HepG2 (cell line): ENCODE measurements at regions not wholly inside any gene's neighbourhood (a gene's known extent, or its start where the extent isn't known, plus 50 kb on each side); places are given as distances from the start of the nearest gene placed in this dataset.

Experiments used
- ATAC-seq: fragments of 200-7000 bp; cut with Tn5 transposase; 3 replicates; pipeline ENCODE4 v1.9.1; 2020; ENCODE audit warnings: mild to moderate bottlenecking, moderate library complexity
- BruUV-seq: library from RNA; stranded (reverse); fragments of 400-500 nt; replicated peaks from 2 replicates; lab custom pipeline; 2021; lab: Mats Ljungman, UMichigan
- CTCF ChIA-PET: fragments of 300-600 bp; formaldehyde crosslinking; extraction: SDS; loops from one replicate; lab custom pipeline; 2021; ENCODE audit warnings: low total read pairs, inconsistent platforms, low intra/inter-chr PET ratio; lab: Yijun Ruan, JAX
- POLR2A ChIA-PET: fragments of 350-600 bp; sonication (Branson Sonifier 250); formaldehyde crosslinking; loops from one replicate; lab custom pipeline; 2020; ENCODE audit warnings: antibody characterized with exemption, inconsistent platforms; lab: Yijun Ruan, JAX
- DNase-seq: peaks from one replicate; pipeline ENCODE4 v3.0.0-alpha.2; 2015; ENCODE audit warnings: low spot score
- FAIRE-seq: peaks from 3 replicates; lab custom pipeline; 2011; peaks lifted over from hg19 to GRCh38; lab: Jason Lieb, UNC
- H2AFZ ChIP-seq: one replicate; pipeline ENCODE4 v1.6.1; 2011; ENCODE audit warnings: low read length, inconsistent platforms
- H3K27ac ChIP-seq: fragments of 300-600 bp; 3 replicates; pipeline ENCODE4 v1.8.0; 2011; ENCODE audit warnings: mixed run types, mild to moderate bottlenecking, mixed read lengths, low read length, inconsistent platforms; ENCODE audit not compliant: insufficient read depth; ENCODE audit errors: extremely low read length
- H3K27me3 ChIP-seq, 2 experiments: fragments of 200-600 bp in 1 of 2; 2 replicates in 1 of 2; 3 replicates in 1 of 2; pipeline versions ENCODE4 v1.6.0 to v1.8.0; 2011; ENCODE audit warnings: low read length in 2 of 2, mild to moderate bottlenecking in 2 of 2, moderate library complexity in 2 of 2, inconsistent platforms in 1 of 2; ENCODE audit not compliant: insufficient read depth in 2 of 2, control insufficient read depth in 1 of 2
- H3K36me3 ChIP-seq, 2 experiments: fragments of 200-600 bp in 1 of 2; replicated peaks in 1 of 2; 2 replicates in 1 of 2; 3 replicates in 1 of 2; pipeline versions ENCODE4 v1.5.1 to v1.8.0; 2011; ENCODE audit warnings: low read length in 2 of 2, inconsistent platforms in 1 of 2; ENCODE audit not compliant: insufficient read depth in 2 of 2, control insufficient read depth in 1 of 2
- H3K4me1 ChIP-seq: 2 replicates; pipeline ENCODE4 v1.5.1; 2012; ENCODE audit warnings: low read length, inconsistent platforms; ENCODE audit not compliant: insufficient read depth
- H3K4me2 ChIP-seq: 2 replicates; pipeline ENCODE4 v1.6.0; 2011; ENCODE audit warnings: low read depth, low read length, inconsistent platforms
- H3K4me3 ChIP-seq, 3 experiments: fragments of 200-600 bp in 1 of 3; sonication (generic), shearing (Covaris generic) in 1 of 3; replicated peaks in 1 of 3; 2 replicates each; pipeline ENCODE4 v1.5.1; 2011 to 2016; ENCODE audit warnings: low read length in 3 of 3, inconsistent platforms in 2 of 3, low read depth in 2 of 3, mild to moderate bottlenecking in 2 of 3, control low read depth in 1 of 3, mixed read lengths in 1 of 3; ENCODE audit not compliant: insufficient read depth in 1 of 3
- H3K79me2 ChIP-seq: one replicate; pipeline ENCODE4 v1.6.1; 2011; ENCODE audit warnings: low read length, inconsistent platforms; ENCODE audit not compliant: insufficient read depth
- H3K9ac ChIP-seq: 2 replicates; pipeline ENCODE4 v1.6.0; 2011; ENCODE audit warnings: mild to moderate bottlenecking, low read depth, low read length, inconsistent platforms; ENCODE audit not compliant: insufficient read depth
- H3K9me3 ChIP-seq: 2 replicates; pipeline ENCODE4 v1.5.1; 2012; ENCODE audit warnings: mild to moderate bottlenecking, low read length
- H4K20me1 ChIP-seq: 2 replicates; pipeline ENCODE4 v1.6.0; 2011; ENCODE audit warnings: inconsistent platforms, mild to moderate bottlenecking, low read length, moderate library complexity; ENCODE audit not compliant: insufficient read depth
- EEA1 ChIP-seq: sonication (generic); formaldehyde crosslinking; IDR thresholded peaks from 2 replicates; pipeline ENCODE4 v1.5.1; 2020; ENCODE audit warnings: mild to moderate bottlenecking, missing genetic modification reagents, borderline replicate concordance
- KLF15 ChIP-seq: sonication (generic); formaldehyde crosslinking; IDR thresholded peaks from 2 replicates; pipeline ENCODE4 v1.8.1; 2023; ENCODE audit warnings: borderline replicate concordance, mild to moderate bottlenecking, inconsistent platforms, missing genetic modification reagents, mixed read lengths
- MIXL1 ChIP-seq: IDR thresholded peaks from 2 replicates; pipeline ENCODE4 v1.6.1; 2016
- PCBP2 ChIP-seq: fragments of 200-400 bp; formaldehyde crosslinking; optimal IDR thresholded peaks from 2 replicates; pipeline ENCODE3; 2018; ENCODE audit warnings: low read length, low read depth; ENCODE audit not compliant: poor library complexity, severe bottlenecking
- PITX1 ChIP-seq: sonication (generic); formaldehyde crosslinking; IDR thresholded peaks from 2 replicates; pipeline ENCODE4 v1.5.1; 2020; ENCODE audit warnings: mild to moderate bottlenecking, missing genetic modification reagents
- SAFB2 ChIP-seq: sonication (generic); formaldehyde crosslinking; IDR thresholded peaks from 2 replicates; pipeline ENCODE4 v1.5.1; 2020; ENCODE audit warnings: missing genetic modification reagents, low read depth, mild to moderate bottlenecking, borderline replicate concordance
- SSRP1 ChIP-seq: IDR thresholded peaks from 2 replicates; pipeline ENCODE4 v1.6.1; 2016; ENCODE audit warnings: control low read depth
- ZNF160 ChIP-seq: sonication (generic); formaldehyde crosslinking; IDR thresholded peaks from 2 replicates; pipeline ENCODE4 v1.8.0; 2022; ENCODE audit warnings: mild to moderate bottlenecking, inconsistent platforms, missing genetic modification reagents
- ZNF432 ChIP-seq: sonication (generic); formaldehyde crosslinking; IDR thresholded peaks from 2 replicates; pipeline ENCODE4 v1.5.0; 2020; ENCODE audit warnings: missing genetic modification reagents, mild to moderate bottlenecking, borderline replicate concordance
- ZNF567 ChIP-seq: sonication (generic); formaldehyde crosslinking; IDR thresholded peaks from 2 replicates; pipeline ENCODE4 v1.8.1; 2023; ENCODE audit warnings: mild to moderate bottlenecking, missing genetic modification reagents, borderline replicate concordance
- WGBS: methylation state at CpG from one replicate; pipeline ENCODE4 v1.1.6; 2017; ENCODE audit warnings: low lambda C conversion rate; 5-methylcytosine and 5-hydroxymethylcytosine counted together
- in situ Hi-C: cut with HindIII; loops from 2 replicates; pipeline ENCODE4 v1.10.0; 2017; ENCODE audit warnings: low pct_unique_long_range_greater_than_20kb; ENCODE audit not compliant: extremely low pct_ligation_motif_present
- intact Hi-C: fragments of 100-400 bp; cut with micrococcal nuclease; formaldehyde crosslinking; loops from one replicate; pipeline ENCODE4 v1.10.0; 2022; ENCODE audit not compliant: unreplicated experiment
- TF ChIP-seq, protein P1 (sequence below): sonication (generic); formaldehyde crosslinking; IDR thresholded peaks from 2 replicates; pipeline ENCODE4 v1.4.0; 2020; ENCODE audit warnings: mild to moderate bottlenecking, missing genetic modification reagents
- TF ChIP-seq, protein P2 (sequence below): sonication (generic); formaldehyde crosslinking; IDR thresholded peaks from 2 replicates; pipeline ENCODE4 v1.4.0; 2020; ENCODE audit warnings: mild to moderate bottlenecking, missing genetic modification reagents
- TF ChIP-seq, protein P3 (sequence below): sonication (generic); formaldehyde crosslinking; IDR thresholded peaks from 2 replicates; pipeline ENCODE4 v1.5.1; 2020; ENCODE audit warnings: missing genetic modification reagents, mild to moderate bottlenecking, borderline replicate concordance

DNA sequence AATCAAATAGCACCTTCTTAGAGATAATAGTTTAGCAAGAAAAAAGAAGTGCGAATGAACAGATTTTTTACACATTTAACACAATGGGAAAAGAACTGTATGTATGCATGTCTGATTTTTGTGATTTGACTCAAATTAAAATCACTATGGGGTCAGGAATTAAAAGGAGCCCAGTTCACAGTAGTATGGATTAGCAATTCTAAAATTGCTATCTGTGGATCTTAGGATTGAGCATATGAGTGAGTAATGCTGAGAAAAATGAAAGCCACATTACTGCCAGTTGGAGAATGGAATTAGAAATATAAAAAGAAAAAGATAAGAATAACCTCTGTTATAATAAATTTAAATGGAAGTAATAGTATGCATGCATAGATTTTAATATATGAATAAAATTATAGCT is 386.8 kb upstream of the PLSCR5 start:
- intact Hi-C loops: no loop called here
- in situ Hi-C loops: no loop called here
- Histone ChIP-seq H3K27me3 (no peaks in the 10 kb centered on the region), H3K4me2 (no peak overlapping the region), H3K79me2 (no peaks in the 10 kb centered on the region), H2AFZ (no peak overlapping the region), H3K4me1 (no peaks in the 10 kb centered on the region), H3K4me3 (no peak overlapping the region), H3K9me3 (no peaks in the 10 kb centered on the region), H3K9ac (no peak overlapping the region), H3K27ac (no peak overlapping the region), H4K20me1 (no peaks in the 10 kb centered on the region), H3K36me3 (no peaks in the 10 kb centered on the region)
- CTCF ChIA-PET: no interaction called here
- DNase-seq: no peak
- no peak for FAIRE-seq
- WGBS: 39% methylated on average over 1 of the region's 1 CpG
- POLR2A ChIA-PET: no interaction called here
- BruUV-seq: no TSS peak
- no peak for ATAC-seq
- TF ChIP-seq PCBP2 (no peak), ZNF160 (CRISPR knock-in tag) (no peak), MIXL1 (no peak), ZNF432 (no peak), SSRP1 (CRISPR knock-in tag) (no peak), PITX1 (CRISPR knock-in tag) (no peak), ZNF567 (CRISPR knock-in tag) (no peak), KLF15 (no peak), SAFB2 (CRISPR knock-in tag) (no peak), EEA1 (no peak)
- TF ChIP-seq, protein P1, sequence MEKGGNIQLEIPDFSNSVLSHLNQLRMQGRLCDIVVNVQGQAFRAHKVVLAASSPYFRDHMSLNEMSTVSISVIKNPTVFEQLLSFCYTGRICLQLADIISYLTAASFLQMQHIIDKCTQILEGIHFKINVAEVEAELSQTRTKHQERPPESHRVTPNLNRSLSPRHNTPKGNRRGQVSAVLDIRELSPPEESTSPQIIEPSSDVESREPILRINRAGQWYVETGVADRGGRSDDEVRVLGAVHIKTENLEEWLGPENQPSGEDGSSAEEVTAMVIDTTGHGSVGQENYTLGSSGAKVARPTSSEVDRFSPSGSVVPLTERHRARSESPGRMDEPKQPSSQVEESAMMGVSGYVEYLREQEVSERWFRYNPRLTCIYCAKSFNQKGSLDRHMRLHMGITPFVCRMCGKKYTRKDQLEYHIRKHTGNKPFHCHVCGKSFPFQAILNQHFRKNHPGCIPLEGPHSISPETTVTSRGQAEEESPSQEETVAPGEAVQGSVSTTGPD: no peak
- TF ChIP-seq, protein P2, sequence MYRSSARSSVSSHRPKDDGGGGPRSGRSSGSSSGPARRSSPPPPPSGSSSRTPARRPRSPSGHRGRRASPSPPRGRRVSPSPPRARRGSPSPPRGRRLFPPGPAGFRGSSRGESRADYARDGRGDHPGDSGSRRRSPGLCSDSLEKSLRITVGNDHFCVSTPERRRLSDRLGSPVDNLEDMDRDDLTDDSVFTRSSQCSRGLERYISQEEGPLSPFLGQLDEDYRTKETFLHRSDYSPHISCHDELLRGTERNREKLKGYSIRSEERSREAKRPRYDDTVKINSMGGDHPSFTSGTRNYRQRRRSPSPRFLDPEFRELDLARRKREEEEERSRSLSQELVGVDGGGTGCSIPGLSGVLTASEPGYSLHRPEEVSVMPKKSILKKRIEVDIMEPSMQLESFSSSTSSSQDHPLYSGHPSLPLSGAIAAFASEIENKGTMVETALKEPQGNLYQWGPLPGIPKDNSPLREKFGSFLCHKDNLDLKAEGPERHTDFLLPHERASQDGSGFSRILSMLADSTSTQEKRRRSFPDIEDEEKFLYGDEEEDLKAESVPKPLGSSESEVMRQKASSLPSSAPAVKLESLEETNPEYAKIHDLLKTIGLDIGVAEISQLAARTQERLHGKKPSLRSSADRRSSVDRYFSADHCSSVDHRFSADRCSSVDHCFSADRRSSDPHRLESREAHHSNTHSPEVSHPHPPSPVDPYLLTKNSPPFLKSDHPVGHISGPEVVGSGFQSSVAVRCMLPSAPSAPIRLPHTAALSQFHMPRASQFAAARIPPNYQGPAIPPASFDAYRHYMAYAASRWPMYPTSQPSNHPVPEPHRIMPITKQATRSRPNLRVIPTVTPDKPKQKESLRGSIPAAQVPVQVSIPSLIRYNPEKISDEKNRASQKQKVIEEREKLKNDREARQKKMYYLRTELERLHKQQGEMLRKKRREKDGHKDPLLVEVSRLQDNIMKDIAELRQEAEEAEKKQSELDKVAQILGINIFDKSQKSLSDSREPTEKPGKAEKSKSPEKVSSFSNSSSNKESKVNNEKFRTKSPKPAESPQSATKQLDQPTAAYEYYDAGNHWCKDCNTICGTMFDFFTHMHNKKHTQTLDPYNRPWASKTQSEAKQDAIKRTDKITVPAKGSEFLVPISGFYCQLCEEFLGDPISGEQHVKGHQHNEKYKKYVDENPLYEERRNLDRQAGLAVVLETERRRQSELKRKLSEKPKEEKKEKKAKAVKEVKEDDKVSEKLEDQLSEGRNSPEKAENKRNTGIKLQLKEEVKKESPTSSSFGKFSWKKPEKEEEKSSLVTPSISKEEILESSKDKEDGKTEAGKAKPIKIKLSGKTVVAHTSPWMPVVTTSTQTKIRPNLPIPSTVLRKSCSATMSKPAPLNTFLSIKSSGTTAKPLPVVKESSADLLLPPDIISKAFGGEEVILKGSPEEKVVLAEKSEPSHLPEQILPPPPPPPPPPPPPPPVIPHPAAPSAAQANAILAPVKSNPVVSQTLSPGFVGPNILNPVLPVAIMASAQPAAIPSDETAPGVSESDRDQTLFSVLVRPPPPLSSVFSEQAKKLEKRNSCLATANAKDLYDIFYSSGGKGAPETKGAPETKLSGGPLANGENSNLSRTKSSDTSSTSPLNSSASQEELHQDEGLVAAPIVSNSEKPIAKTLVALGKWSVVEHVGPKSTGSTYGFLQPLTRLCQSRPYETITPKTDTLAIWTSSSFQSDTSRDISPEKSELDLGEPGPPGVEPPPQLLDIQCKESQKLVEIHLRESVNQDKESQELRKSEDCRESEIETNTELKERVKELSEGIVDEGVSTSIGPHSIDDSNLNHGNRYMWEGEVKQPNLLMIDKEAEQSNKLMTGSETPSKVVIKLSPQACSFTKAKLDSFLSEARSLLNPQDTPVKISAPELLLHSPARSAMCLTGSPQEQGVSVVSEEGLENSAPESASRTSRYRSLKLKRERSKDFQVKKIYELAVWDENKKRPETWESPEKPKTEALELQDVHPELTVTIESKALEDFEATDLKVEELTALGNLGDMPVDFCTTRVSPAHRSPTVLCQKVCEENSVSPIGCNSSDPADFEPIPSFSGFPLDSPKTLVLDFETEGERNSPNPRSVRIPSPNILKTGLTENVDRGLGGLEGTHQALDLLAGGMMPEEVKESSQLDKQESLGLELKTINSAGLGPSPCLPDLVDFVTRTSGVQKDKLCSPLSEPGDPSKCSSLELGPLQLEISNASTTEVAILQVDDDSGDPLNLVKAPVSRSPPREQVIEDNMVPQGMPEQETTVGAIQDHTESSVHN (CRISPR knock-in tag): no peak
- TF ChIP-seq, protein P3, sequence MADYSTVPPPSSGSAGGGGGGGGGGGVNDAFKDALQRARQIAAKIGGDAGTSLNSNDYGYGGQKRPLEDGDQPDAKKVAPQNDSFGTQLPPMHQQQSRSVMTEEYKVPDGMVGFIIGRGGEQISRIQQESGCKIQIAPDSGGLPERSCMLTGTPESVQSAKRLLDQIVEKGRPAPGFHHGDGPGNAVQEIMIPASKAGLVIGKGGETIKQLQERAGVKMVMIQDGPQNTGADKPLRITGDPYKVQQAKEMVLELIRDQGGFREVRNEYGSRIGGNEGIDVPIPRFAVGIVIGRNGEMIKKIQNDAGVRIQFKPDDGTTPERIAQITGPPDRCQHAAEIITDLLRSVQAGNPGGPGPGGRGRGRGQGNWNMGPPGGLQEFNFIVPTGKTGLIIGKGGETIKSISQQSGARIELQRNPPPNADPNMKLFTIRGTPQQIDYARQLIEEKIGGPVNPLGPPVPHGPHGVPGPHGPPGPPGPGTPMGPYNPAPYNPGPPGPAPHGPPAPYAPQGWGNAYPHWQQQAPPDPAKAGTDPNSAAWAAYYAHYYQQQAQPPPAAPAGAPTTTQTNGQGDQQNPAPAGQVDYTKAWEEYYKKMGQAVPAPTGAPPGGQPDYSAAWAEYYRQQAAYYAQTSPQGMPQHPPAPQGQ (CRISPR knock-in tag): no peak
